ENCODE measurements at regions not wholly inside any gene's neighbourhood (a gene's known extent, or its start where the extent isn't known, plus 50 kb on each side); places are given as distances from the start of the nearest gene placed in this dataset.
A peak's percentile ranks its signal among the peaks of the same experiment; 100 is the strongest.
"Not testable (repeated sequence)": the region's sequence is repeated elsewhere in the genome, so short reads cannot be mapped to it uniquely, and the experiment has no call there.

- Histone ChIP-seq H3K27ac (no peak overlapping the region), H3K9me3 (ENCODE audit: low read depth) (no peaks in the 10 kb centered on the region), H3K4me1 (ENCODE audit: low read depth) (no peaks in the 10 kb centered on the region), H3K4me3 (no peak overlapping the region), H3K36me3 (no peaks in the 10 kb centered on the region), H3K27me3 (no peaks in the 10 kb centered on the region)
- DNase-seq (ENCODE audit: low read depth in 1 of 2, low spot score in 1 of 2): no peak
- TF ChIP-seq, protein P1, sequence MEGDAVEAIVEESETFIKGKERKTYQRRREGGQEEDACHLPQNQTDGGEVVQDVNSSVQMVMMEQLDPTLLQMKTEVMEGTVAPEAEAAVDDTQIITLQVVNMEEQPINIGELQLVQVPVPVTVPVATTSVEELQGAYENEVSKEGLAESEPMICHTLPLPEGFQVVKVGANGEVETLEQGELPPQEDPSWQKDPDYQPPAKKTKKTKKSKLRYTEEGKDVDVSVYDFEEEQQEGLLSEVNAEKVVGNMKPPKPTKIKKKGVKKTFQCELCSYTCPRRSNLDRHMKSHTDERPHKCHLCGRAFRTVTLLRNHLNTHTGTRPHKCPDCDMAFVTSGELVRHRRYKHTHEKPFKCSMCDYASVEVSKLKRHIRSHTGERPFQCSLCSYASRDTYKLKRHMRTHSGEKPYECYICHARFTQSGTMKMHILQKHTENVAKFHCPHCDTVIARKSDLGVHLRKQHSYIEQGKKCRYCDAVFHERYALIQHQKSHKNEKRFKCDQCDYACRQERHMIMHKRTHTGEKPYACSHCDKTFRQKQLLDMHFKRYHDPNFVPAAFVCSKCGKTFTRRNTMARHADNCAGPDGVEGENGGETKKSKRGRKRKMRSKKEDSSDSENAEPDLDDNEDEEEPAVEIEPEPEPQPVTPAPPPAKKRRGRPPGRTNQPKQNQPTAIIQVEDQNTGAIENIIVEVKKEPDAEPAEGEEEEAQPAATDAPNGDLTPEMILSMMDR (IDR thresholded peaks at IDR 0.05; ENCODE audit: low read depth, low read length): no peak
Observed at GRCh38 chr5:86686046-86686445, 68.3 kb downstream of the COX7C start.

GRCh38 chr5:86688406-86688805 lies 70.7 kb downstream of the COX7C start:
- DNase-seq (ENCODE audit: low read depth in 1 of 2, low spot score in 1 of 2): no peak
- no peaks in the 10 kb centered on the region for H3K36me3 ChIP-seq
- no peaks in the 10 kb centered on the region for H3K9me3 ChIP-seq (ENCODE audit: low read depth)
- no peak overlapping the region for H3K4me3 ChIP-seq
- TF ChIP-seq, protein P1 (IDR thresholded peaks at IDR 0.05; ENCODE audit: low read depth, low read length): no peak
- no peak overlapping the region for H3K27ac ChIP-seq
- no peaks in the 10 kb centered on the region for H3K27me3 ChIP-seq
- H3K4me1 ChIP-seq (ENCODE audit: low read depth): no peaks in the 10 kb centered on the region

GRCh38 chr5:86689103-86689729 lies 71.5 kb downstream of the COX7C start:
- no peak overlapping the region for H3K4me3 ChIP-seq
- no peak for DNase-seq (ENCODE audit: low read depth in 1 of 2, low spot score in 1 of 2)
- no peaks in the 10 kb centered on the region for H3K27me3 ChIP-seq
- H3K27ac ChIP-seq: no peak overlapping the region
- no peaks in the 10 kb centered on the region for H3K36me3 ChIP-seq
- no peaks in the 10 kb centered on the region for H3K9me3 ChIP-seq (ENCODE audit: low read depth)
- H3K4me1 ChIP-seq (ENCODE audit: low read depth): no peaks in the 10 kb centered on the region
- TF ChIP-seq, protein P1 (IDR thresholded peaks at IDR 0.05; ENCODE audit: low read depth, low read length): no peak

DNA sequence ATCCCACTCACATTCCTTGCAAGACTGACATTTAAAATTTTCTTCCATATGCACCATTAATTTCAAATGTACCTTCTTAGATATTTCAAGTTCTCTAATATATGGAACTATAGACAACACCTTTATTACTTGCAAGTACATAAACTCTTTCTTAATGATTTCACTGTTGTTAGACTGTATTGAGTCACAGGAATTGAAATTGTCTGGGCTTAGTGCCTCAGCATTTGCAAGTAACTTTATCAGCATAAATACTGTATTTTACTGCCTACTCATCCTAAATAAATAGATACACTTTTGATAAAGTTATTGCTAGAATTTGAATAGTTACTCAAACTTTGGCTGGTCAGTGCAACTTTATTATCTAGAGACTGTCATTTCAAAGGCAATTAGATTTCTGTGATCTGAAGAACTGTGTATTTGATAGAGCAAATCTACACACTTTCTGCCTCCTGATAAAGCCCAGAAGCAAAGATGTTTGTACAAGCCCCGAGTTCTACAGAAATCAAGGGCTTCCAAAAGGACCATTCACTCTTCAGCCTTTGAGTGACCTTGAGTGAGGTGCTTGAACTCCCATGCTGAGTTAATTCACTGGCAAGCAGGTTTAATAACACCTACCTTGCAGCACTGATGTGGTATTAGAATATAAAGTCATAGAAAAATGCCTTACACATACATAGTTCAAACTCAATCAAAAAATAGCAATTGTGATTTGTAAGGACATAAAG lies 91.6 kb downstream of the COX7C start:
- Histone ChIP-seq H3K4me1 (ENCODE audit: low read depth) (peaks cover 16% of the 10 kb centered on the region), H3K27ac (peak overlapping the region; percentile 4), H3K9me3 (ENCODE audit: low read depth) (no peaks in the 10 kb centered on the region), H3K27me3 (no peaks in the 10 kb centered on the region), H3K36me3 (no peaks in the 10 kb centered on the region), H3K4me3 (no peak overlapping the region)
- DNase-seq (ENCODE audit: low read depth in 1 of 2, low spot score in 1 of 2): peak in 1 of 2 donors; percentile 57
- TF ChIP-seq, protein P1 (IDR thresholded peaks at IDR 0.05; ENCODE audit: low read depth, low read length): no peak

- no peak for DNase-seq (ENCODE audit: low read depth in 1 of 2, low spot score in 1 of 2)
Observed at GRCh38 chr5:86716121-86716520, 98.4 kb downstream of the COX7C start.

DNA sequence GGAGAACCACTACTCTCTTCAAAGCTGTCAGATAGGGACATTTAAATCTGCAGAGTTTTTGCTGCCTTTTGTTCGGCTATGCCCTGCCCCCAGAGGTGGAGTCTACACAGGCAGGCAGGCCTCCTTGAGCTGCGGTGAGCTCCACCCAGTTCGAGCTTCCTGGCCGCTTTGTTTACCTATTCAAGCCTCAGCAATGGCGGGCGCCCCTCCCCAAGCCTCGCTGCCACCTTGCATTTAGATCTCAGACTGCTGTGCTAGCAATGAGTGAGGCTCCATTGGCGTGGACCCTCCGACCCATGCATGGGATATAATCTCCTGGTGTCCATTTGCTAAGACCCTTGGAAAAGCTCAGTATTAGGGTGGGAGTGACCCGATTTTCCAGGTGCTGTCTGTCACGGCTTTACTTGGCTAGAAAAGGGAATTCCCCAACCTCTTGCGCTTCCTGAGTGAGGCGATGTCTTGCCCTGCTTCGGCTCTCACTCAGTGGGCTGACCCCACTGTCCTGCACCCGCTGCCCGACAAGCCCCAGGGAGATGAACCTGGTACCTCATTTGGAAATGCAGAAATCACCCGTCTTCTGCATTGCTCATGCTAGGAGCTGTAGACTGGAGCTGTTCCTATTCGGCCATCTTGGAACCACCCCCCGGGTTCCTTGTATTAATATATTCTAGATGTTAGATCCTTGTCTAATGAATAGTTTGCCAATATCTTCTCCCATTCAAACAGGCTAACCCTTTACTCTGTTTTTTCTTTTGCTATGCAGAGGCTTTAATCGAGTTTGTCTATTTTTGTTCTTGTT lies 113.8 kb downstream of the COX7C start:
- not testable (repeated sequence) for H3K4me3 ChIP-seq; H3K27me3 ChIP-seq; H3K27ac ChIP-seq; DNase-seq (ENCODE audit: low read depth in 1 of 2, low spot score in 1 of 2); H3K36me3 ChIP-seq; H3K9me3 ChIP-seq (ENCODE audit: low read depth); H3K4me1 ChIP-seq (ENCODE audit: low read depth)

More at GRCh38 chr5:86716121-86716520, 98.4 kb downstream of the COX7C start:
- H3K27ac ChIP-seq: no peak overlapping the region
- H3K4me1 ChIP-seq (ENCODE audit: low read depth): no peaks in the 10 kb centered on the region
- no peaks in the 10 kb centered on the region for H3K36me3 ChIP-seq
- TF ChIP-seq, protein P1 (IDR thresholded peaks at IDR 0.05; ENCODE audit: low read depth, low read length): no peak
- H3K4me3 ChIP-seq: no peak overlapping the region
- no peaks in the 10 kb centered on the region for H3K27me3 ChIP-seq
- no peaks in the 10 kb centered on the region for H3K9me3 ChIP-seq (ENCODE audit: low read depth)

Data from cardiac muscle cell (in vitro differentiated cells and primary cell).